ENCODE measurements at regions not wholly inside any gene's neighbourhood (a gene's known extent, or its start where the extent isn't known, plus 50 kb on each side); places are given as distances from the start of the nearest gene placed in this dataset.

GRCh38 chr16:59590845-59591244 is 856.7 kb upstream of the GOT2 start:
- TF ChIP-seq CTCF (IDR thresholded peaks at IDR 0.05) (no peak), POLR2A (IDR thresholded peaks at IDR 0.05; ENCODE audit: low read depth) (no peak), POLR2AphosphoS5 (IDR thresholded peaks at IDR 0.05) (no peak), EP300 (IDR thresholded peaks at IDR 0.05) (no peak)
